GM12872 (cell line): ENCODE measurements at regions not wholly inside any gene's neighbourhood (a gene's known extent, or its start where the extent isn't known, plus 50 kb on each side); places are given as distances from the start of the nearest gene placed in this dataset.
A peak's percentile ranks its signal among the peaks of the same experiment; 100 is the strongest.

Experiments
- TF ChIP-seq, protein P1 (sequence below): IDR thresholded peaks from 3 replicates; pipeline ENCODE4 v1.5.1; 2011; ENCODE audit warnings: low read depth, mild to moderate bottlenecking, low read length, moderate library complexity; ENCODE audit not compliant: insufficient read depth

GRCh38 chr4:67403342-67403741, 142.0 kb downstream of the CENPC start:
- TF ChIP-seq, protein P1, sequence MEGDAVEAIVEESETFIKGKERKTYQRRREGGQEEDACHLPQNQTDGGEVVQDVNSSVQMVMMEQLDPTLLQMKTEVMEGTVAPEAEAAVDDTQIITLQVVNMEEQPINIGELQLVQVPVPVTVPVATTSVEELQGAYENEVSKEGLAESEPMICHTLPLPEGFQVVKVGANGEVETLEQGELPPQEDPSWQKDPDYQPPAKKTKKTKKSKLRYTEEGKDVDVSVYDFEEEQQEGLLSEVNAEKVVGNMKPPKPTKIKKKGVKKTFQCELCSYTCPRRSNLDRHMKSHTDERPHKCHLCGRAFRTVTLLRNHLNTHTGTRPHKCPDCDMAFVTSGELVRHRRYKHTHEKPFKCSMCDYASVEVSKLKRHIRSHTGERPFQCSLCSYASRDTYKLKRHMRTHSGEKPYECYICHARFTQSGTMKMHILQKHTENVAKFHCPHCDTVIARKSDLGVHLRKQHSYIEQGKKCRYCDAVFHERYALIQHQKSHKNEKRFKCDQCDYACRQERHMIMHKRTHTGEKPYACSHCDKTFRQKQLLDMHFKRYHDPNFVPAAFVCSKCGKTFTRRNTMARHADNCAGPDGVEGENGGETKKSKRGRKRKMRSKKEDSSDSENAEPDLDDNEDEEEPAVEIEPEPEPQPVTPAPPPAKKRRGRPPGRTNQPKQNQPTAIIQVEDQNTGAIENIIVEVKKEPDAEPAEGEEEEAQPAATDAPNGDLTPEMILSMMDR: no peak

DNA sequence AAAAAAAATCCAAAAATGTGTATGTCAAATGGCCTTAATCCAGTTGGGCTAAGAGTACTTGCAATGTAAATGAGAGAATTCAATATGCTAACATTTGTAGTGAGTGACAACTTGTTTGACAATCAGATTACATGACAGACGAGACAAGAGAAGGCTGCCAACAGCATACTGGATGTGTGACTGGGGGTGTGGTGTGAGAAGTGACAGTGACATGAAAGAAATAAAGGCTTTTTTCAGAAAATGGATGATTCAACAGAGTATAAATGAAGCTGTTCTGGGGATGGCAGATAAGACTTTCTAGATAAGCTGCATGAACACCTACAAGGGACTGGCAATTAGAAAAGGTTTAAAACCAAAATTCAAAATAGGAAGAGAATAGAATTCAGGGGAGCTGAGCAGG, 143.4 kb downstream of the CENPC start:
- TF ChIP-seq, protein P1: no peak

DNA sequence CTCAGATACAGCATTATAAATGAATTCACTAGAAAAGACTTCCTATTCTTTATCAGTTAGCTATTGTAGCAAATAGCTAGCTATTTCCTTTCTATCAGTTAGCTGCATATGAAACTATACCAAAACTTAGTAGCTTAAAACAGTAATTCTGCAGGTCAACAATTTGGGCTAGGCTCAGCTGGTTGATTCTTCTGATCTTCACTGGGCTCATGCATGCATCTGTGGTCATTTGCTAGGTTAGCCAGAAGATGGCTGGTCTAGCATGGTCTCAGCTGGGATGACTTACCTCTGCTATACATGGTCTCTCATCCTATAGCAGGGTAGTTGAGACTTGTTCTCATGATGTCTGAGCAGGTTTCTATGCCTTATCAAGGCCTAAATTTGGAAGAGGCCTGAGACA, 147.4 kb downstream of the CENPC start:
- TF ChIP-seq, protein P1: no peak

GRCh38 chr4:67397031-67397430, 148.3 kb downstream of the CENPC start:
- TF ChIP-seq, protein P1: no peak

- TF ChIP-seq, protein P1: no peak
Observed at GRCh38 chr4:67396008-67396407, 149.3 kb downstream of the CENPC start.

- TF ChIP-seq, protein P1: no peak
Observed at GRCh38 chr4:67394879-67395278, 150.4 kb downstream of the CENPC start.

DNA sequence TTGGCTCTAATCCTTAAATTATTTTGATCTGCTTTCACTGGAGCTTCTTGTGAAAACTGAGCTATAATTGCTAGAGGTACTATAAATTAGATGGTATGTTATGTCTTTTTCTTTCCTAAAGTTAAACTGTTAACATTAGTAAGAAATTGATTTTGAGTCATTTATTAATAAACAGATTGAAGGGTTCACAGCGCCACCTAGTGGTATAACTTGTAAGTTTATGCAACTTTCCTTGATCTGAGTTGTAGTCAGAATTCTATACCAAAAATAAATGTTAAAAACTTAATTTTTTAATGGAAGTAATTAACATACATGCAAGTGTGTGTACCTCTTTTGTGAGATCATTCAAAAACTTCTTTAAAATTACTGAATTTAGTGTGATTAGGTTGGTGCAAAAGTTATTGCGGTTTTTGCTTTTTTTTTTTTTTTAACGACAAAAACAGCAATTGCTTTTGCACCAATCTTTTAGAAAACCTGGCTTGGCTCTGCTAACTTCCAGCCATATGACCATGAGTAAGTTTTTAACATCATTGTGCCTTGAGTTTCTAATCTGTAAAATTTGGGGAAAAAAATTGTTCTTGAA, 151.5 kb downstream of the CENPC start:
- TF ChIP-seq, protein P1: peak; percentile 56; the same call in 2 of the 3 replicates
